Brain microvascular endothelial cell (primary cell): ENCODE measurements at regions not wholly inside any gene's neighbourhood (a gene's known extent, or its start where the extent isn't known, plus 50 kb on each side); places are given as distances from the start of the nearest gene placed in this dataset.

Experiments used
- DNase-seq: peaks from one replicate; pipeline ENCODE4 v3.0.0-alpha.2; 2020
- H3K27ac ChIP-seq: fragments of 250-450 bp; sonication (Bioruptor Pico); 2 replicates; pipeline ENCODE4 v1.5.1; 2020; ENCODE audit warnings: mild to moderate bottlenecking, moderate library complexity
- H3K27me3 ChIP-seq: fragments of 250-450 bp; sonication (Bioruptor Pico); replicated peaks from 2 replicates; pipeline ENCODE4 v1.5.1; 2020; ENCODE audit warnings: mild to moderate bottlenecking
- H3K36me3 ChIP-seq: fragments of 250-450 bp; sonication (Bioruptor Pico); replicated peaks from 2 replicates; pipeline ENCODE4 v1.5.1; 2020; ENCODE audit warnings: mild to moderate bottlenecking
- H3K4me3 ChIP-seq: 2 replicates; pipeline ENCODE4 v1.5.1; 2011; ENCODE audit warnings: low read depth, mild to moderate bottlenecking, control low read depth, low read length, moderate library complexity
- in situ Hi-C: cut with HindIII; loops from 2 replicates; pipeline ENCODE4 v1.10.0; 2017; ENCODE audit warnings: low sequenced_read_pairs, low pct_ligation_motif_present
- TF ChIP-seq, protein P1 (sequence below): IDR thresholded peaks from 2 replicates; pipeline ENCODE4 v1.5.1; 2011; ENCODE audit warnings: low read depth, mild to moderate bottlenecking, moderate library complexity, low read length, control low read depth, inconsistent platforms; ENCODE audit errors: missing control alignments

DNA sequence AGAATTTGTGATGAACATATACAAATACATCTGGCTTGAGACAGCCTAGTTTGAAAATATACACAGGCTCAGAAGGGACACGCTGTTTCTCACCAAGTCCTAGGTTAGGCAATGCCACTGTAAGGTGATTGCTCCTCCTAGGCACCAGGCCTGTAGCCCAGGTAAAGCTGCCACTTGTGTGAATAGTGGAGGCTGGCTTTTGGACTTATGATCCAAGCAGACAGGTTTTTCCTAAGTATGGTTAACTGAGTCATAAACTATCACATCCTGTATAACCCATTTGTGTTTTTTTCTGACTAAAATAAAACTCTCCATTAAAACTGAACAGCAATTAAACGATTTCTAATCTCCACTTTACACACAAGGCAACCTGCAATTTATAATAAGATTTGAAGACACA lies 81.0 kb downstream of the SEMA4F start:
- TF ChIP-seq, protein P1, sequence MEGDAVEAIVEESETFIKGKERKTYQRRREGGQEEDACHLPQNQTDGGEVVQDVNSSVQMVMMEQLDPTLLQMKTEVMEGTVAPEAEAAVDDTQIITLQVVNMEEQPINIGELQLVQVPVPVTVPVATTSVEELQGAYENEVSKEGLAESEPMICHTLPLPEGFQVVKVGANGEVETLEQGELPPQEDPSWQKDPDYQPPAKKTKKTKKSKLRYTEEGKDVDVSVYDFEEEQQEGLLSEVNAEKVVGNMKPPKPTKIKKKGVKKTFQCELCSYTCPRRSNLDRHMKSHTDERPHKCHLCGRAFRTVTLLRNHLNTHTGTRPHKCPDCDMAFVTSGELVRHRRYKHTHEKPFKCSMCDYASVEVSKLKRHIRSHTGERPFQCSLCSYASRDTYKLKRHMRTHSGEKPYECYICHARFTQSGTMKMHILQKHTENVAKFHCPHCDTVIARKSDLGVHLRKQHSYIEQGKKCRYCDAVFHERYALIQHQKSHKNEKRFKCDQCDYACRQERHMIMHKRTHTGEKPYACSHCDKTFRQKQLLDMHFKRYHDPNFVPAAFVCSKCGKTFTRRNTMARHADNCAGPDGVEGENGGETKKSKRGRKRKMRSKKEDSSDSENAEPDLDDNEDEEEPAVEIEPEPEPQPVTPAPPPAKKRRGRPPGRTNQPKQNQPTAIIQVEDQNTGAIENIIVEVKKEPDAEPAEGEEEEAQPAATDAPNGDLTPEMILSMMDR, result no peak
- no peaks in the 10 kb centered on the region for H3K36me3 ChIP-seq
- in situ Hi-C loops, result no loop called here
- H3K27me3 ChIP-seq, result no peaks in the 10 kb centered on the region
- DNase-seq, result no peak
- no peak overlapping the region for H3K4me3 ChIP-seq
- H3K27ac ChIP-seq, result no peak overlapping the region

DNA sequence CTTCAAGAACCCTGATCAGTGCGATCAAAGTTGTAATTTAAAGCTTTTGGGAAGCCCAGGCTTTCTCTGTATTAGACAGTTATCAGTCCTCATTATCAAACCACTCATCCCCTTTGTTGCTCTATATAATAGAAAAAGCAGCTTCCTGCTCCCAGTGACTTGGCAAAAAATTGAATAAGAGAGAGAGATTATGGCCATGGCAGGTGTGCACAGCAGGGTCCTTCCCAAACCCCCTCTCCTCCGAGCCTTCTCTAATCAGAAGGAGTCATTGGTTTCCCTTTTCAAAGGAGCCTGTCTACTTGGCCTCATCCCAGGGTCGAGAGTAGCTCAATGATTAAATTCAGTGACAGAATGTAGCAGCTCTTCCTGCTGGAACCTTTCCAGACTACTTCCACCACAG lies 81.5 kb downstream of the SEMA4F start:
- Histone ChIP-seq H3K27me3 (no peaks in the 10 kb centered on the region), H3K36me3 (no peaks in the 10 kb centered on the region), H3K4me3 (no peak overlapping the region), H3K27ac (no peak overlapping the region)
- TF ChIP-seq, protein P1, result no peak
- DNase-seq, result no peak
- in situ Hi-C loops, result no loop called here

DNA sequence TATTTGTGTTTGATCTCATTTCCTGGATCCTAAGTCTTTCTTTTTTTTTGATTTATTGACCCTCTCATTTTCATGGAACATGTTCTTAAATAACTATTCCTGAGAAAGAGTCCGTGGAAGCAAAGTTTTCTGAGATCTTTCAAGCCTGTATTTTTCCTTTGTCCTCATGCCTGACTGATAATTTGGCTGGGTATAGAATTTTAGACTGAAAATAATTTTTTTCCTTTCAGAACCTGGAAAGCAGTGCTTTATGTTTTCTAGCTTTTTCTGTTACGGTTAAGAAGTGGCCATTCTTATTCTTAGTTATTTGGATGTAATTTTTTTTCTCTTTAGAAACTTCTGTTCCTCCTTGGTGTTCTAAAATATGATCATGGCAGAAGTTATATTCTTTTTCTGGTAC lies 82.5 kb downstream of the SEMA4F start:
- Histone ChIP-seq H3K27me3 (no peaks in the 10 kb centered on the region), H3K36me3 (no peaks in the 10 kb centered on the region), H3K4me3 (no peak overlapping the region), H3K27ac (no peak overlapping the region)
- in situ Hi-C loops, result no loop called here
- no peak for DNase-seq
- TF ChIP-seq, protein P1, result no peak

DNA sequence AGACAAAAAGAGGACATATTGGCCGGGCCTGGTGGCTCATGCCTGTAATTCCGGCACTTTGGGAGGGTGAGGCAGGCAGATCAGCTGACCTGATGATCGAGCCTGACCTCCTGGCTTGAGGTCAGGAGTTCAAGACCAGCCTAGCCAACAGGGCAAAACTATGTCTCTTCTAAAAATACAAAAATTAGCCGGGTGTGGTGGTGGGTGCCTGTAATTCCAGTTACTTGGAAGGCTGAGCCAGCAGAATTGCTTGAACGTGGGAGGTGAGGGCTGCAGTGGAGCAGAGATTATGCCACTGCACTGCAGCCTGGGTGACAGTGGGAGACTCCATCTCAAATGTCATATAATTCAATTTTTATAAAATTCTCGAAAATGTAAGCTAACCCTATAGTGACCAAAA lies 84.5 kb downstream of the SEMA4F start:
- H3K4me3 ChIP-seq, result no peak overlapping the region
- in situ Hi-C loops, result no loop called here
- TF ChIP-seq, protein P1, result no peak
- no peak for DNase-seq
- no peaks in the 10 kb centered on the region for H3K27me3 ChIP-seq
- no peak overlapping the region for H3K27ac ChIP-seq
- H3K36me3 ChIP-seq, result no peaks in the 10 kb centered on the region

DNA sequence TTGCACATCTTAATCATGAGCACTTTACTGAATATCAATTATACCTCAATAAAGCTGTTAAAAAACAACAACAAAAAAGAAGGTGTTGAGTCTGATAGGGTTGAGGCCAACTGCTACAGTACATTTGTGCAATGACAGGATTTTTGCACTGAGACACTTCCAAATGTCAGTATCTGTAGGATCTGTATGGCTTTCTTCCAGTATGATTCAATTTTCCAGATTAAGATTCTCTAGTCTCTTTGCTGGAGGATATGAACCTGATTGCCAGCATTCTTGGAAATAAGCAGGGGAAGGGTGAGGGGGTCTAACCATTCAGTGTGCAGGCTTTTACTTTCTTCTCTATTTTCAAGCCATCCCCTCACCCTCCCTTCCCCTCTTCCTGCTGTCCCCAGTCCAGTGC lies 85.1 kb downstream of the SEMA4F start:
- TF ChIP-seq, protein P1, result no peak
- no peaks in the 10 kb centered on the region for H3K36me3 ChIP-seq
- no peaks in the 10 kb centered on the region for H3K27me3 ChIP-seq
- H3K4me3 ChIP-seq, result no peak overlapping the region
- DNase-seq, result no peak
- in situ Hi-C loops, result no loop called here
- H3K27ac ChIP-seq, result no peak overlapping the region

DNA sequence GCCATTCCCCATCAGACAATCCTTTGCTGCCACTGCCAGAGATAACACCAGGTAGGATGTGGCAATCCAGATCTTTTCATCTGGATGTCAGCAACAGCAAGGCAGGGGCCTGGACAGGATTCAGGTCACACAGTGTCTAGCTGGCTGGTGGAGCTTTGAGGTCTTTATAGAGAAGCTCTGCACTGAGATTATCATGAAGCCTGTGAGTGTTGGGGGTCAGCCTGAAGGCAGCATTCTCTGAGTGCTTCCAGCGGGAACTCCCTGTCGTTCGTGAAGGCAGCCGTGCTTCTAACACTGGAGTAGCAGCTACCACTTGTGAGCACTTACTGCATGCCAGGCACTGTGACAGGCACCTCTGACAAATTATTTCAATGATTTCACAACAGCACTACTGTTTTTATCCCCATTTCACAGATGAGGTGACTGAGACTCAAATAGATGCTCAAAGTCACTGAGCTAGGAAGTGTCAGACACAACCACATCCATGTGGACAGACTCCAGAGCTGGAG lies 85.7 kb downstream of the SEMA4F start:
- Histone ChIP-seq H3K4me3 (no peak overlapping the region), H3K27ac (no peak overlapping the region), H3K27me3 (no peaks in the 10 kb centered on the region), H3K36me3 (no peaks in the 10 kb centered on the region)
- TF ChIP-seq, protein P1, result no peak
- in situ Hi-C loops, result no loop called here
- no peak for DNase-seq
